ENCODE measurements at regions not wholly inside any gene's neighbourhood (a gene's known extent, or its start where the extent isn't known, plus 50 kb on each side); places are given as distances from the start of the nearest gene placed in this dataset.
"Not testable (repeated sequence)": the region's sequence is repeated elsewhere in the genome, so short reads cannot be mapped to it uniquely, and the experiment has no call there.

- no peaks in the 10 kb centered on the region for H3K9me3 ChIP-seq (replicated peaks; ENCODE audit: control insufficient read depth, low read depth, low read length)
- H3K36me3 ChIP-seq (ENCODE audit: control insufficient read depth, insufficient read depth, low read length) = no peaks in the 10 kb centered on the region
- DNase-seq = no peak
- H3K4me3 ChIP-seq (ENCODE audit: low read length) = no peak overlapping the region
- H3K27ac ChIP-seq (ENCODE audit: low read length) = no peak overlapping the region
- no peaks in the 10 kb centered on the region for H3K27me3 ChIP-seq (ENCODE audit: control insufficient read depth, insufficient read depth, low read length)
- whole genome bisulfite sequencing (ENCODE audit: insufficient coverage) = 100% methylated on average over 2 of the region's 3 CpGs
- peaks cover 7% of the 10 kb centered on the region for H3K4me1 ChIP-seq (ENCODE audit: control insufficient read depth, insufficient read depth, low read length)
Measured at GRCh38 chr1:55867304-55867843, 652.2 kb upstream of the USP24 start.

DNA sequence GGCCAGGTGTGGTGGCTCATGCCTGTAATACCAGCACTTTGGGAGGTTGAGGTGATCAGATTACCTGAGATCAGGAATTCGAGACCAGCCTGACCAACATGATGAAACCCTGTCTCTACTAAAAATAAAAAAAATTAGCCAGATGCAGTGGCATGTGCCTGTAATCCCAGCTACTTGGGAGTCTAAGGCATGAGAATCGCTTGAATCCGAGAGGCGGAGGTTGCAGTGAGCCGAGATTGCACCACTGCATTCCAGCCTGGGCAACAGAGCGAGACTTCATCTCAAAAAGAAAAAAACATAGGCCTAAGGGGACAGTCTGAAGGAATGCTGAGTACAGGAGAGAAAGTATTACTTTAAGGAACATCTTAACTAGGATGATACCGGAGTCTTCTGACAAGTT is 650.6 kb upstream of the USP24 start:
- peaks cover 11% of the 10 kb centered on the region for H3K4me1 ChIP-seq (ENCODE audit: control insufficient read depth, insufficient read depth, low read length)
- H3K27me3 ChIP-seq (ENCODE audit: control insufficient read depth, insufficient read depth, low read length); DNase-seq; H3K27ac ChIP-seq (ENCODE audit: low read length); H3K36me3 ChIP-seq (ENCODE audit: control insufficient read depth, insufficient read depth, low read length); H3K4me3 ChIP-seq (ENCODE audit: low read length); H3K9me3 ChIP-seq (replicated peaks; ENCODE audit: control insufficient read depth, low read depth, low read length): not testable (repeated sequence)
- WGBS (ENCODE audit: insufficient coverage) = 94% methylated on average over 4 of the region's 7 CpGs

GRCh38 chr1:55864251-55864650 is 649.1 kb upstream of the USP24 start:
- no peak for DNase-seq
- H3K36me3 ChIP-seq (ENCODE audit: control insufficient read depth, insufficient read depth, low read length) = no peaks in the 10 kb centered on the region
- no peak overlapping the region for H3K27ac ChIP-seq (ENCODE audit: low read length)
- peaks cover 13% of the 10 kb centered on the region for H3K4me1 ChIP-seq (ENCODE audit: control insufficient read depth, insufficient read depth, low read length)
- H3K9me3 ChIP-seq (replicated peaks; ENCODE audit: control insufficient read depth, low read depth, low read length) = no peaks in the 10 kb centered on the region
- 100% methylated on average over 1 of the region's 2 CpGs for WGBS (ENCODE audit: insufficient coverage)
- no peak overlapping the region for H3K4me3 ChIP-seq (ENCODE audit: low read length)
- no peaks in the 10 kb centered on the region for H3K27me3 ChIP-seq (ENCODE audit: control insufficient read depth, insufficient read depth, low read length)

DNA sequence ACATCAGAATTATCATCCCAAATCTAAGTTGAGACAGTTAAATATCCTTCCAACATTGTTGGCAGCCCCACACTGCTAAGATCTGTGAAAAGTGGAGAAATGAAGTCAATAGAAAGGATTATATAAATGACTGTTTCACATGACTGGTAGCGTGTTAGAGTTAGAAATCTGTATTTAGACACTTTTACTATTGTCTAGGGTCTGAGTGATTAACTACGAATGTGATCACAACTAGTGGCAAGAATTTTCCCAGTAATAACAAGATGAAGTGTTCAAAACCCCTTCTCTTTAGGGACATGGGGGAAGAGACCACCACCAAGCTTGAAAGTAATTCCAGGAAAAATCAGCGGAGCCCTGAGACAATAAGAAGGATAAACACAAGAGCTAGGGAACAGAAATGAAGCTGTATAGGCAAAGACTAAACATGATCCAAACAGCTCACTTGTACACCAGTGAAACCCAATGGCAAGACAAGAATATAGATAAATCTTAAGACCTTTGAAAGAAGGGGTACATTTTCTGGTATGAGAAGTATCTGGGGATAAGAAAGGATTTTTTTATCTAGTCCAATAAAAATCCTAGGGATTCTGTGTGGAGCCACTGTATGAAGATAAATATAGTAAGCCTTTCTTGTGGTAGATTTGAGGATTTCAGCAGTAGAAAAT is 646.6 kb upstream of the USP24 start:
- no peak overlapping the region for H3K4me3 ChIP-seq (ENCODE audit: low read length)
- no peaks in the 10 kb centered on the region for H3K27me3 ChIP-seq (ENCODE audit: control insufficient read depth, insufficient read depth, low read length)
- WGBS (ENCODE audit: insufficient coverage) = no CpG with 5 or more reads among the region's 3 CpGs
- DNase-seq = peak; percentile 75
- no peaks in the 10 kb centered on the region for H3K9me3 ChIP-seq (replicated peaks; ENCODE audit: control insufficient read depth, low read depth, low read length)
- peak overlapping the region; percentile 6 for H3K27ac ChIP-seq (ENCODE audit: low read length)
- H3K4me1 ChIP-seq (ENCODE audit: control insufficient read depth, insufficient read depth, low read length) = peaks cover 8% of the 10 kb centered on the region
- H3K36me3 ChIP-seq (ENCODE audit: control insufficient read depth, insufficient read depth, low read length) = no peaks in the 10 kb centered on the region

DNA sequence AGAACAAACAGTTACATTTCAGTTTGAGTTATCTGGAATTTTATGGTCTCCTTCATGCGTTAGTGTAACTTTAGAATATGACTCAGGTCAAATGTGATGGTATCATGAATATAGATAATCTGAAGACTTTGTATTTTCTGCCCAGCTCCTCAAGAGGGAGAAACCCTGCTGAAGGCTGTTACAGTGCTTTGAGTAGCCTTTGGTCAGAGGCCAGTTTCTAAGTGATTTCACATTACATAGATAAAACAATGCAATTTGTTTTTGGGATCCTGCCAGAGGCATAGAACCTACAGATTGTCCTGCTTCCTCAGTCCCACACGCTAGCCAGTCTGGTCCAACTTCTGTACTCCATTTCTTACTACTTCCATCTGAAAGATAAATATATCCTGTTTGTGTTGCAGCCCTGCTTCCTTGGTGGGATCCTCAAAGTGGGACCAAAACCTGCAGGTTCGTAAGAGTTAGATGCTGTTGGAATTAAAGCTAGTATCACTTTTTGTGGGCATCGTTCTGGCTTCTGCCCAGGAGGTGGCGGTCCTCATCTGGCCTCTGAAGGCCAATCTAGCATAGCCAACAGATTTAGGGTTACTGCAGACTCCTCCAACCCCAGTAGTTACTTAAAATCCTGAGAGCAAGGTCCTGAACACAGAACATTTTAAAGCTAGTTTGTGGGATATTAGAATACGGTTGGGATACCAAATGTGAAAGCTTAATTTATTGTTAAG is 645.8 kb upstream of the USP24 start:
- H3K36me3 ChIP-seq (ENCODE audit: control insufficient read depth, insufficient read depth, low read length) = no peaks in the 10 kb centered on the region
- H3K27me3 ChIP-seq (ENCODE audit: control insufficient read depth, insufficient read depth, low read length) = no peaks in the 10 kb centered on the region
- H3K9me3 ChIP-seq (replicated peaks; ENCODE audit: control insufficient read depth, low read depth, low read length) = no peaks in the 10 kb centered on the region
- no peak overlapping the region for H3K4me3 ChIP-seq (ENCODE audit: low read length)
- peaks cover 8% of the 10 kb centered on the region for H3K4me1 ChIP-seq (ENCODE audit: control insufficient read depth, insufficient read depth, low read length)
- H3K27ac ChIP-seq (ENCODE audit: low read length) = peak overlapping the region; percentile 54
- WGBS (ENCODE audit: insufficient coverage) = 70% methylated on average over 3 of the region's 6 CpGs
- DNase-seq = peak; percentile 66

DNA sequence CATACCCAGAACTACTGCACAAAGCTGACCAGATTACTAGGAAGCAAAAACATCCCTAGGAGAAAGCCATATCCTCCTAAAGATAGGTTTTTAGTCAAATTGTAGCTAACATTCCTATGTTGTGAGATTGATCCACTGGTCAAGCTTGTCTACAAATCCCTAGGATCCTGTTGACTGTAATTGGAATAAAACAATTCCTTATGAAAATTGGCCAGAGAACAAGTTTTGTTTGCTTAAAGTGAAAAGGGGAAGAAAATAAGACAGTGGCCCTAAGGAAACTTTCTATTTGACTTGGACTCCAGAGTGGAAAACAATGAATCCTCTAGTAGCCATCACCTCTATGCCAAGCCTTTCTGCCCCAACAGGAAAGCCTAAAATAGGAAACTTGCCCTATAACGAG is 645.2 kb upstream of the USP24 start:
- H3K36me3 ChIP-seq (ENCODE audit: control insufficient read depth, insufficient read depth, low read length) = no peaks in the 10 kb centered on the region
- peaks cover 8% of the 10 kb centered on the region for H3K4me1 ChIP-seq (ENCODE audit: control insufficient read depth, insufficient read depth, low read length)
- WGBS (ENCODE audit: insufficient coverage) = no CpG with 5 or more reads among the region's 1 CpG
- H3K27ac ChIP-seq (ENCODE audit: low read length) = peak overlapping the region; percentile 54
- no peaks in the 10 kb centered on the region for H3K9me3 ChIP-seq (replicated peaks; ENCODE audit: control insufficient read depth, low read depth, low read length)
- no peak overlapping the region for H3K4me3 ChIP-seq (ENCODE audit: low read length)
- peak; percentile 69 for DNase-seq
- H3K27me3 ChIP-seq (ENCODE audit: control insufficient read depth, insufficient read depth, low read length) = no peaks in the 10 kb centered on the region

DNA sequence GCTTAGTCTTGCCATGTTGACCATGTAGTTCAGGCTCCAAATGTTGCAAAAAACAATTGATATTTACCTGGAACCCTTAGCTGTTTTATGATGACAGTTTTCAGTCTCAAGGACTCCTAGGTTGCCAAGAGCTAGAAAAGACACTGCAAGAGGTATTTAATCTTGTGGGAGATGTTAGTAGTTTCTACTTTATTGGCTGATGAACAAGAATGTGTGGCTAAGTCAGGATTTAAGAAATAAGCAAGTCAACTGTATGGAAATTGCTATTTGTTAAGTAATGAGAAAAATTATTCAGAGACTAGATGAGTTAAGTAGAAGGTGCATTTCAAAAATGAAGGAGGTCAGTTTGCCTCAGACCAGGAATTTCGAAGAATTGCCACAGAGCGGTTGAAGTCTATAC is 639.7 kb upstream of the USP24 start:
- no peaks in the 10 kb centered on the region for H3K27me3 ChIP-seq (ENCODE audit: control insufficient read depth, insufficient read depth, low read length)
- no CpG with 5 or more reads among the region's 2 CpGs for WGBS (ENCODE audit: insufficient coverage)

GRCh38 chr1:55848906-55849305 is 633.7 kb upstream of the USP24 start:
- WGBS (ENCODE audit: insufficient coverage) = no CpG with 5 or more reads among the region's 1 CpG
- Histone ChIP-seq H3K4me3 (ENCODE audit: low read length) (no peak overlapping the region), H3K27ac (ENCODE audit: low read length) (no peak overlapping the region), H3K36me3 (ENCODE audit: control insufficient read depth, insufficient read depth, low read length) (no peaks in the 10 kb centered on the region), H3K4me1 (ENCODE audit: control insufficient read depth, insufficient read depth, low read length) (no peaks in the 10 kb centered on the region), H3K27me3 (ENCODE audit: control insufficient read depth, insufficient read depth, low read length) (no peaks in the 10 kb centered on the region), H3K9me3 (replicated peaks; ENCODE audit: control insufficient read depth, low read depth, low read length) (no peaks in the 10 kb centered on the region)
- no peak for DNase-seq

More for the DNA sequence above, 639.7 kb upstream of the USP24 start:
- Histone ChIP-seq H3K4me1 (ENCODE audit: control insufficient read depth, insufficient read depth, low read length) (peaks cover 2% of the 10 kb centered on the region), H3K27ac (ENCODE audit: low read length) (no peak overlapping the region), H3K4me3 (ENCODE audit: low read length) (no peak overlapping the region), H3K36me3 (ENCODE audit: control insufficient read depth, insufficient read depth, low read length) (no peaks in the 10 kb centered on the region), H3K9me3 (replicated peaks; ENCODE audit: control insufficient read depth, low read depth, low read length) (no peaks in the 10 kb centered on the region)
- DNase-seq = peak; percentile 37

- no CpG with 5 or more reads among the region's 2 CpGs for WGBS (ENCODE audit: insufficient coverage)
- Histone ChIP-seq H3K36me3 (ENCODE audit: control insufficient read depth, insufficient read depth, low read length) (no peaks in the 10 kb centered on the region), H3K27me3 (ENCODE audit: control insufficient read depth, insufficient read depth, low read length) (no peaks in the 10 kb centered on the region), H3K4me1 (ENCODE audit: control insufficient read depth, insufficient read depth, low read length) (no peaks in the 10 kb centered on the region), H3K4me3 (ENCODE audit: low read length) (no peak overlapping the region), H3K27ac (ENCODE audit: low read length) (no peak overlapping the region), H3K9me3 (replicated peaks; ENCODE audit: control insufficient read depth, low read depth, low read length) (no peaks in the 10 kb centered on the region)
- DNase-seq = no peak
Measured at GRCh38 chr1:55846051-55846450, 630.9 kb upstream of the USP24 start.

- H3K27ac ChIP-seq (ENCODE audit: low read length) = no peak overlapping the region
- no peak overlapping the region for H3K4me3 ChIP-seq (ENCODE audit: low read length)
- H3K27me3 ChIP-seq (ENCODE audit: control insufficient read depth, insufficient read depth, low read length) = no peaks in the 10 kb centered on the region
- no peak for DNase-seq
- H3K36me3 ChIP-seq (ENCODE audit: control insufficient read depth, insufficient read depth, low read length) = no peaks in the 10 kb centered on the region
- WGBS (ENCODE audit: insufficient coverage) = no CpG with 5 or more reads among the region's 1 CpG
- H3K9me3 ChIP-seq (replicated peaks; ENCODE audit: control insufficient read depth, low read depth, low read length) = no peaks in the 10 kb centered on the region
- H3K4me1 ChIP-seq (ENCODE audit: control insufficient read depth, insufficient read depth, low read length) = no peaks in the 10 kb centered on the region
Measured at GRCh38 chr1:55844322-55844721, 629.2 kb upstream of the USP24 start.
